ENCODE measurements at regions not wholly inside any gene's neighbourhood (a gene's known extent, or its start where the extent isn't known, plus 50 kb on each side); places are given as distances from the start of the nearest gene placed in this dataset.

GRCh38 chr9:119827526-119827925 is 458.3 kb upstream of the BRINP1 start:
- Histone ChIP-seq H3K79me2 (ENCODE audit: insufficient read depth, low read length) (no peaks in the 10 kb centered on the region), H3K9me3 (replicated peaks in 1 of 2; ENCODE audit: control insufficient read depth in 1 of 2, insufficient read depth in 1 of 2, low read length in 2 of 2) (no peaks in the 10 kb centered on the region), H3K36me3 (replicated peaks in 1 of 2; ENCODE audit: control insufficient read depth in 1 of 2, insufficient read depth in 2 of 2, low read length in 2 of 2) (no peaks in the 10 kb centered on the region), H2AFZ (ENCODE audit: insufficient read depth, low read depth, low read length, poor library complexity, severe bottlenecking) (no peak overlapping the region), H3K27me3 (ENCODE audit: control insufficient read depth in 2 of 2, insufficient read depth in 2 of 2, low read length in 2 of 2) (no peaks in the 10 kb centered on the region), H3K4me1 (ENCODE audit: control insufficient read depth in 1 of 2, insufficient read depth in 2 of 2, low read length in 2 of 2) (no peaks in the 10 kb centered on the region), H3K27ac (ENCODE audit: low read depth in 1 of 2, low read length in 2 of 2) (no peak overlapping the region), H3K9ac (ENCODE audit: insufficient read depth, low read length, poor library complexity, severe bottlenecking) (no peak overlapping the region), H3K4me3 (replicated peaks in 1 of 3; ENCODE audit: low read depth in 2 of 3, low read length in 3 of 3) (no peak overlapping the region), H3K4me2 (replicated peaks; ENCODE audit: extremely low read depth, low read length, poor library complexity, severe bottlenecking) (no peak overlapping the region), H4K20me1 (ENCODE audit: insufficient read depth, low read length) (no peaks in the 10 kb centered on the region)
- H3K4me3 Mint-ChIP-seq = no peak overlapping the region
- H3K36me3 Mint-ChIP-seq = no peaks in the 10 kb centered on the region
- H3K27me3 Mint-ChIP-seq (ENCODE audit: low read depth in 3 of 3) = peaks cover 0 to 1% (median 1%) of the 10 kb centered on the region in 3 donors
- peaks cover 0 to 5% (median 0%) of the 10 kb centered on the region in 7 donors for H3K9me3 Mint-ChIP-seq
- peak overlapping the region in 1 of 7 donors; percentile 26 for H3K27ac Mint-ChIP-seq
- intact Hi-C loops (cut with micrococcal nuclease) = no loop called here
- DNase-seq = no peak
- no peaks in the 10 kb centered on the region for H3K4me1 Mint-ChIP-seq
- WGBS (ENCODE audit: insufficient coverage) = 100% methylated on average over 2 of the region's 4 CpGs
- no peak for TF ChIP-seq CTCF (IDR thresholded peaks at IDR 0.05)

- TF ChIP-seq CTCF (IDR thresholded peaks at IDR 0.05) = no peak
- no peak overlapping the region for H3K9ac ChIP-seq (ENCODE audit: insufficient read depth, low read length, poor library complexity, severe bottlenecking)
- intact Hi-C loops (cut with micrococcal nuclease) = no loop called here
Measured at GRCh38 chr9:119827126-119827525, 457.9 kb upstream of the BRINP1 start.

More at GRCh38 chr9:119827126-119827525, 457.9 kb upstream of the BRINP1 start:
- no peaks in the 10 kb centered on the region for H3K9me3 ChIP-seq (replicated peaks in 1 of 2; ENCODE audit: control insufficient read depth in 1 of 2, insufficient read depth in 1 of 2, low read length in 2 of 2)
- H2AFZ ChIP-seq (ENCODE audit: insufficient read depth, low read depth, low read length, poor library complexity, severe bottlenecking) = no peak overlapping the region
- H3K4me1 ChIP-seq (ENCODE audit: control insufficient read depth in 1 of 2, insufficient read depth in 2 of 2, low read length in 2 of 2) = no peaks in the 10 kb centered on the region
- DNase-seq = no peak
- H3K36me3 Mint-ChIP-seq = no peaks in the 10 kb centered on the region
- no peaks in the 10 kb centered on the region for H3K36me3 ChIP-seq (replicated peaks in 1 of 2; ENCODE audit: control insufficient read depth in 1 of 2, insufficient read depth in 2 of 2, low read length in 2 of 2)
- H3K27me3 ChIP-seq (ENCODE audit: control insufficient read depth in 2 of 2, insufficient read depth in 2 of 2, low read length in 2 of 2) = no peaks in the 10 kb centered on the region
- no peak overlapping the region for H3K4me3 ChIP-seq (replicated peaks in 1 of 3; ENCODE audit: low read depth in 2 of 3, low read length in 3 of 3)
- H3K79me2 ChIP-seq (ENCODE audit: insufficient read depth, low read length) = no peaks in the 10 kb centered on the region
- no peak overlapping the region for H3K4me2 ChIP-seq (replicated peaks; ENCODE audit: extremely low read depth, low read length, poor library complexity, severe bottlenecking)
- peaks cover 0 to 1% (median 1%) of the 10 kb centered on the region in 3 donors for H3K27me3 Mint-ChIP-seq (ENCODE audit: low read depth in 3 of 3)
- peaks cover 0 to 5% (median 0%) of the 10 kb centered on the region in 7 donors for H3K9me3 Mint-ChIP-seq
- H3K27ac Mint-ChIP-seq = no peak overlapping the region
- H3K4me3 Mint-ChIP-seq = no peak overlapping the region
- H3K27ac ChIP-seq (ENCODE audit: low read depth in 1 of 2, low read length in 2 of 2) = no peak overlapping the region
- no peaks in the 10 kb centered on the region for H4K20me1 ChIP-seq (ENCODE audit: insufficient read depth, low read length)
- no CpG with 5 or more reads among the region's 4 CpGs for WGBS (ENCODE audit: insufficient coverage)
- H3K4me1 Mint-ChIP-seq = no peaks in the 10 kb centered on the region

Data from CD14-positive monocyte (primary cell).